Thyroid gland (tissue), 4 donors: ENCODE measurements at regions not wholly inside any gene's neighbourhood (a gene's known extent, or its start where the extent isn't known, plus 50 kb on each side); places are given as distances from the start of the nearest gene placed in this dataset.

Source experiments
- POLR2A ChIP-seq, 2 donors: fragments of 450-650 bp; IDR thresholded peaks; one replicate each; pipeline ENCODE4 v1.6.1; 2017; ENCODE audit warnings: antibody characterized with exemption in 2 of 2, mild to moderate bottlenecking in 2 of 2, moderate library complexity in 1 of 2
- TF ChIP-seq, protein P1 (sequence below), 6 experiments: fragments of 200-600 bp in 3 of 6; fragments of 450-650 bp in 3 of 6; sonication (generic) in 3 of 6; IDR thresholded peaks; one replicate each; pipeline ENCODE4 v1.5.1; 2016 to 2019; ENCODE audit warnings: antibody characterized with exemption in 6 of 6, mild to moderate bottlenecking in 2 of 6, inconsistent platforms in 1 of 6, moderate library complexity in 1 of 6

DNA sequence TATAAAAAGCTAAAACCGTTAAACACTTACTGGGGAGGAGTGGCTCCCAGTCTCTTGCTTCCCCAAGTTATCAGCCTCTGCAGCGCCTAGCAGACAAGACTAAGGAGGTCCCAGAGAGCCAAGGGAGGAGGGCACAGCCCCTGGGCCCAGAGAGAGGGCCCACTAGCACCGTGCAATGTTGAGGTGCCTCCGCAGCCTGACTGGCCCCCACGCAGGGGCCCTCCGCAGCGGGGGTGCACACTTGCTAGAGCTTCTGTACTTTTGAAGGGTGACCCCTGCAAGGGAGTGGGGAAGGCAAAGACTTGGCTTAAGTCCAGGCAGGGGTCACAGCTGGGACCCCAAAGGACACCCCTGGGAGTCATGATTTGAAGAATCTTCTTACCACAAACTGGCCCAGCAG, 98.0 kb downstream of the ADAMTS15 start:
- TF ChIP-seq, protein P1, sequence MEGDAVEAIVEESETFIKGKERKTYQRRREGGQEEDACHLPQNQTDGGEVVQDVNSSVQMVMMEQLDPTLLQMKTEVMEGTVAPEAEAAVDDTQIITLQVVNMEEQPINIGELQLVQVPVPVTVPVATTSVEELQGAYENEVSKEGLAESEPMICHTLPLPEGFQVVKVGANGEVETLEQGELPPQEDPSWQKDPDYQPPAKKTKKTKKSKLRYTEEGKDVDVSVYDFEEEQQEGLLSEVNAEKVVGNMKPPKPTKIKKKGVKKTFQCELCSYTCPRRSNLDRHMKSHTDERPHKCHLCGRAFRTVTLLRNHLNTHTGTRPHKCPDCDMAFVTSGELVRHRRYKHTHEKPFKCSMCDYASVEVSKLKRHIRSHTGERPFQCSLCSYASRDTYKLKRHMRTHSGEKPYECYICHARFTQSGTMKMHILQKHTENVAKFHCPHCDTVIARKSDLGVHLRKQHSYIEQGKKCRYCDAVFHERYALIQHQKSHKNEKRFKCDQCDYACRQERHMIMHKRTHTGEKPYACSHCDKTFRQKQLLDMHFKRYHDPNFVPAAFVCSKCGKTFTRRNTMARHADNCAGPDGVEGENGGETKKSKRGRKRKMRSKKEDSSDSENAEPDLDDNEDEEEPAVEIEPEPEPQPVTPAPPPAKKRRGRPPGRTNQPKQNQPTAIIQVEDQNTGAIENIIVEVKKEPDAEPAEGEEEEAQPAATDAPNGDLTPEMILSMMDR (IDR thresholded peaks at IDR 0.05), result no peak
- TF ChIP-seq POLR2A (IDR thresholded peaks at IDR 0.05), result no peak
